Motor neuron (in vitro differentiated cells): ENCODE measurements at regions not wholly inside any gene's neighbourhood (a gene's known extent, or its start where the extent isn't known, plus 50 kb on each side); places are given as distances from the start of the nearest gene placed in this dataset.
"Not testable (repeated sequence)": the region's sequence is repeated elsewhere in the genome, so short reads cannot be mapped to it uniquely, and the experiment has no call there.

Source experiments
- ATAC-seq, 8 experiments: fragments of 200-7000 bp; cut with Tn5 transposase; replicated peaks in 6 of 8; 2 replicates each; pipeline ENCODE4 v1.8.0; 2021; ENCODE audit warnings: mild to moderate bottlenecking in 8 of 8, moderate library complexity in 8 of 8
- H3K27ac ChIP-seq, 2 donors: fragments of 250-450 bp; sonication (Bioruptor Pico); 2 replicates each; pipeline ENCODE4 v1.9.0; 2021; ENCODE audit warnings: antibody characterized with exemption in 2 of 2, mild to moderate bottlenecking in 2 of 2, moderate library complexity in 1 of 2
- H3K4me1 ChIP-seq, 2 donors: fragments of 250-450 bp; sonication (Bioruptor Pico); replicated peaks in 1 of 2; 2 replicates each; pipeline ENCODE4 v1.6.1; 2021; ENCODE audit warnings: antibody characterized with exemption in 2 of 2, mild to moderate bottlenecking in 2 of 2, moderate library complexity in 1 of 2
- H3K4me3 ChIP-seq, 5 donors: fragments of 250-450 bp; sonication (Bioruptor Pico); 2 replicates each; pipeline ENCODE4 v1.9.0; 2021; ENCODE audit warnings: antibody characterized with exemption in 5 of 5, mild to moderate bottlenecking in 5 of 5, moderate library complexity in 4 of 5
- WGBS, 10 experiments: fragments of 450-650 bp; shearing (Covaris generic); methylation state at CpG; one replicate each; pipeline ENCODE4 v1.0.0; 2022; 5-methylcytosine and 5-hydroxymethylcytosine counted together
- in situ Hi-C, 9 experiments: fragments of 400-800 bp; cut with MboI; loops; one replicate each; pipeline ENCODE4 v1.15.0; 2021; ENCODE audit warnings: low sequenced_read_pairs in 9 of 9, low pct_unique_long_range_greater_than_20kb in 2 of 9; ENCODE audit not compliant: unreplicated experiment in 9 of 9

DNA sequence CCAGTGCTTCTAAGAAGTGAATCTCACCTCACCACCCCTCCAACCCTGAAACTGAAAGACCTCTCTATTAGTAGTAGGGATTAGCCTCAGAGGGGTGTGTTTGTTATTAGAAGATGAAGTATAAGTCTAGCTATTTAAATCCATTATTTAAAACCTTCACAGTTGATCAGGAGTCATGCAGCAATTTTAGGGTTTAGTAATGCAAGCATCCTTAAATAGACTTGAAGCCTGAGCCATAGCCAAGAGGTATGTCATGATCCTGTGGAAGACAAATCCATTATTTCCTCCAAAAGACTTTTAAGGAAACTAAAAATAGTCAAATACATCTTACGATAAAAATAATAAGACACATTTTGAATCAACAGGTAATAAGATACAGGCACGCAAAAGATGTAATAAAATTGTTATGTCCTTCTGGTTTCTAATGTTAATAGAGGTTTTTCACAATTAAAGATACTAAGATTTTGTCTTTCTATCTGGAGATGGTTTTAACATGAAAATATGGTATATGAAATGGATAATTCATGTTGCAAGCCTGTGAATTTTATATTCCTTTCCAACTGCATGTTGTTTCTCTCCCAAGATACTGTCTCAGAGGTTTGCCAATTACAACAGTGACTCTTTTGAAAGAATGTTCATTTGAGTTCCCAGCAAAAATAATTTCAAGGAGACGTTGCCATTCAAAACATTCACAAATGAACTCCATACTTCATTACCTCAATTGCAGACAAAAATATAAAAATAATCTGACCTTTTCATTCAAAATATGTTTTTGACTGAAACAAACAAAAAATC is 68.0 kb downstream of the LUZP4 start:
- 29 to 100% (median 71%) methylated on average over 1 to 3 of the region's 3 CpGs; no CpG with 5 or more reads in 5 of the 10 experiments for WGBS, 10 experiments

DNA sequence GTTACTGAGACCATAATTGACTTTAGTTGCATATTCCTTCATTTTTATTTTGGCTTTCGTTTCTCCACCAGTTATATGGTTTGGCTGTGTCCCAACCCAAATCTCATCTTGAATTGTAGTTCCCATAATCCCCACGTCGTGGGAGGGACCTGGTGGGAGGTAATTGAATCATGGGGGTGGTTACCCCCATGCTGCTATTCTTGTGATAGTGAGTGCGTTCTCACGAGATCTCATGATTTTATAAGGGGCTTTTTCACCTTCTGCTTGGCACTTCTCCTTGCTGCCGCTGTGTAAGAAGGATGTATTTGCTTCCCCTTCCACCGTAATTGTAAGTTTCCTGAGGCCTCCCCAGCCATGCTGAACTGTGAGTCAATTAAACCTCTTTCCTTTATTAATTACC is 70.0 kb downstream of the LUZP4 start:
- in situ Hi-C loops, H3K27ac ChIP-seq, ATAC-seq, H3K4me3 ChIP-seq: not testable (repeated sequence)
- H3K4me1 ChIP-seq = peaks cover 10 to 24% of the 10 kb centered on the region in 2 donors
- 70 to 100% (median 89%) methylated on average over 1 to 6 of the region's 7 CpGs; no CpG with 5 or more reads in 6 of the 10 experiments for WGBS, 10 experiments

More for the DNA sequence above, 68.0 kb downstream of the LUZP4 start:
- Histone ChIP-seq H3K4me3 (no peak overlapping the region), H3K27ac (no peak overlapping the region), H3K4me1 (peaks cover under 1 to 5% of the 10 kb centered on the region in 2 donors)
- in situ Hi-C loops = no loop called here
- ATAC-seq = no peak

DNA sequence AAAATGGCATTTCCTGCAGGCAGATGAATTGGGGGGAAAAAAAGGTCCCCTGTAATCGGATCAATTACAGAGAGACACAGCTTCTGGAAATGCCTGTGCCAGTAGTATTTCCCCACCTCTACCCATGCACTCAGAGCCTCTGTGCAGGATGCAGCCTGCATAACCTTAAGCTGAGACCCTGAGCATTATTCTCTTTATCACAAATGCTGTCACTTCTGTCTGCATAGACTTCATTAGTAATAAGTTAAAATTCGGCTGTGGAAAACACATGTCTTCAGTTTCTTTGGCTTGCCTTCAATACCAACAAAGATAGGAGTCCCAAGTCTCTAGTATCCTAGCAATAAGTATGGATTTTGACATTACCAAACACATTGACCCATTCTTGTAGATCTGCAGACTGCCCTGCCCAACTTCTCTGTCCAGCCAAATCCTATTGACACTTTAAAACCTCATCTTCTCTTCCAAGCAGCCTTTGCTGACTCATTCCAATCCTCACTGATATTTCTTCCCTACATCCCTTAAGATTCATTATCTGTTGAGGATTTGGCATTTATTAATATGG is 70.8 kb downstream of the LUZP4 start:
- Histone ChIP-seq H3K27ac (no peak overlapping the region), H3K4me3 (no peak overlapping the region), H3K4me1 (peaks cover 14 to 32% of the 10 kb centered on the region in 2 donors)
- WGBS, 10 experiments = 93% methylated on average over 2 of the region's 2 CpGs; no CpG with 5 or more reads in 9 of the 10 experiments
- in situ Hi-C loops = no loop called here
- ATAC-seq = peak in 1 of 8 experiments; percentile 40

DNA sequence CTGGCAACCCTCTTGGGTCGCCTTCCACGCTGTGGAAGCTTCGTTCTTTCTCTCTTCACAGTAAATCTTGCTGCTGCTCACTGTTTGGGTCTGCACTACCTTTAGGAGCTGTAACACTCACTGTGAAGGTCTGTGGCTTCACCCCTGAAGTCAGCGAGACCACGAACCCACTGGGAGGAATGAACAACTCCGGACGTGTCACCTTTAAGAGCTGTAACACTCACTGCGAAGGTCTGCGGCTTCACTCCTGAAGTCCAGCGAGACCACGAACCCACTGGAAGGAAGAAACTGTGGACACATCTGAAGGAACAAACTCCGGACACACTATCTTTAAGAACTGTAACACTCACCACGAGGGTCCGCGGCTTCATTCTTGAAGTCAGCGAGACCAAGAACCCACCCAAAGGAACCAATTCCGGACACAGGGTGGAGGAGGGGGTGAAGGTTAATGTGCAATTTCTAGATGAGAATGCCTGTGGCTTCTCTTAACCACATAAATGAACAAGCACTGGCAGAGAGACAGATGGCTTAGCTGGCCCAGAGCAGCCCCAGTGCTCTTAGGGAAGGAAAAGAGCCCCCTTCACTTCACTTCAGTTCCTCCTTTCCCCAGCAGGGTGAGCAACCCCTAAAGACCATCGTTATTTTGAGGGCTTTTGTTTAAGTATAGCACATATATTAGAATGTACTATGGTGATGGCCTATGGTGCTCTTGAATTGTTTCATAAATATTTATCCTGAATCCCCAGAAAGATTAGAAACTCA is 73.0 kb downstream of the LUZP4 start:
- Histone ChIP-seq H3K4me3 (no peak overlapping the region), H3K4me1 (peaks cover 14 to 40% of the 10 kb centered on the region in 2 donors), H3K27ac (peak overlapping the region in 1 of 2 donors; percentile 56)
- whole genome bisulfite sequencing, 10 experiments = 20 to 98% (median 79%) methylated on average over 2 to 10 of the region's 18 CpGs; no CpG with 5 or more reads in 4 of the 10 experiments
- ATAC-seq = no peak
- in situ Hi-C loops = no loop called here

DNA sequence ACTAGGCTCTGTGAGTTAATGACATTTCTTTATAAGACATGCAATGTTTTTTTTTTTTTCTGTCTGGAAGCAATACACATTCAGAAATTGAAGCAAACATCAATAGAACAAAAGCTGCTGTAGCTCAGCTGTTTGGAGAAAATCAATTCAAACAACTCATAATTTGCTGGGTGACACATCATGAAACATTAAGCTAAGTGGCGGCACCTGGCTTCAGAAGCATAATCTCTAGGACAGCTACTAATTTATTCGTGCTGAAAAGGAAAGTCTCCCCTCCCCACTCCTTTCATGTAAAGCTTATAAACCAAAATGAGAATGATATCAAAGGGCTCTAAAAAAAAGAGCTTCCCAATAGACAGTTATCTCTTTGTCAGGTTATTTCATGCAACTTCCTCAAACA is 73.9 kb downstream of the LUZP4 start:
- 20 to 49% (median 34%) methylated on average over 1 to 2 of the region's 2 CpGs; no CpG with 5 or more reads in 4 of the 10 experiments for WGBS, 10 experiments
- no peak overlapping the region for H3K4me3 ChIP-seq
- H3K27ac ChIP-seq = peak overlapping the region; percentile 59 to 66
- in situ Hi-C loops = no loop called here
- peaks cover 14 to 49% of the 10 kb centered on the region in 2 donors for H3K4me1 ChIP-seq
- ATAC-seq = peak in 5 of 8 experiments; percentile 59 to 81 (median 60)

DNA sequence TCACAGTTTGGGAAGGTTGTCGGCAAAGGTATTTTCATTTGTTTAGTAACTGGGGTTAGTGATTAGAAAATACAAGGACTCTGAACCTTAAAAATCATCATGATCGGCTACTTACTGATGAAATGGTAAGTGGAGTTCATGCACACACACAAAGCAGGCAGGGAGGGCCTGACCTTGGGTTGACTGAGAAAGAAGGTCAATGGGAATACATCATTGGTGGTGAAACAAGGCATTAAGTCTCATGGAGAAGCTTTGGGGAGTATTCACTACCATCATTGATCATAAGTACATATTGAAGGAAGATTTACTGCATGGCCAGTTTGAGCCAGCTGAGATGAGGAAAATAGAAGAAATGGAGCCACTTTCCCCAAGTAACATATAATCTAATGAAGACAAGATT is 74.4 kb downstream of the LUZP4 start:
- WGBS, 10 experiments = 48 to 100% (median 80%) methylated on average over 1 to 2 of the region's 2 CpGs; no CpG with 5 or more reads in 6 of the 10 experiments
- Histone ChIP-seq H3K4me3 (no peak overlapping the region), H3K4me1 (peaks cover 14 to 54% of the 10 kb centered on the region in 2 donors), H3K27ac (peak overlapping the region; percentile 59 to 66)
- peak in 4 of 8 experiments; percentile 37 to 63 (median 57) for ATAC-seq
- in situ Hi-C loops = no loop called here

DNA sequence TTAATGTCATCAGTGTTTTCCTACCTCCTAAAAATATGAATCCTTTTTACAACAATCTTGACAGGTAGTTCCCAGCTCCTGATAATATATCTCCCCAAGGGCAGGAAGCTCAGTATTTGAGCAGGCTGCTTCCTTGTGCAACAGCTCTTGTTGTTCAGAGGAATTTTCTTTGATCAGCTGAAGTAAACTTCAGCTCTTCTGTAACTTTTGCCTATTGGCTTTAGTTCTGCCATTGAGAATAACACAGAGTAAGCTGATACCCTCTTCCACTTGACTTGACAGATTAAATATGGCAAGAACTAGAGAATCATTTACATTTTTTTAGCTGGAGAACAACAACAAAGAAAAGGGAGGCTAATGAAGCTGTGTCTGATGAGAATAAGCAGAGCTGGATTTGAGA is 75.2 kb downstream of the LUZP4 start:
- peak in 1 of 8 experiments; percentile 8 for ATAC-seq
- H3K4me3 ChIP-seq = no peak overlapping the region
- in situ Hi-C loops = no loop called here
- H3K4me1 ChIP-seq = peaks cover 14 to 54% of the 10 kb centered on the region in 2 donors
- H3K27ac ChIP-seq = no peak overlapping the region

DNA sequence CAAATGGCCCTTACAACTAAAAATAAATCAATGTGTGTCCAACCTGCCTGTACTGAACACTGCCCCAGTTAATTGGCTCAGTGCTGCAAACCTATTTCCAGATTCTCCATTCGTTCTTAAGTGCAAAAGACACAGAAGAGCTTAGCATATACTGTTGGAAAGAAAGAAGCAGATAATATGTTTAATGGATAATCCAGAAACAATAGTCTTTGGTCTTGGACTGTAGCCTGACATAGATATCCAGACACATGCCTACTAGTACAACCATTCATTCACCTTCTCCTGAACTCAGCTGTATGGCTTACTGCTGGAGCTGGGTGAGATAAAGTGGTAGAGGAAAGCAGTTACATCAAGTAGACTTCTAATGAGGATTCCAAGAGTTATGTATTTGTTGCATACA is 77.0 kb downstream of the LUZP4 start:
- peaks cover 14 to 54% of the 10 kb centered on the region in 2 donors for H3K4me1 ChIP-seq
- peak in 1 of 8 experiments; percentile 63 for ATAC-seq
- in situ Hi-C loops = no loop called here
- no peak overlapping the region for H3K4me3 ChIP-seq
- H3K27ac ChIP-seq = no peak overlapping the region
- WGBS, 10 experiments = 0% methylated on average over 1 of the region's 1 CpG; no CpG with 5 or more reads in 7 of the 10 experiments

DNA sequence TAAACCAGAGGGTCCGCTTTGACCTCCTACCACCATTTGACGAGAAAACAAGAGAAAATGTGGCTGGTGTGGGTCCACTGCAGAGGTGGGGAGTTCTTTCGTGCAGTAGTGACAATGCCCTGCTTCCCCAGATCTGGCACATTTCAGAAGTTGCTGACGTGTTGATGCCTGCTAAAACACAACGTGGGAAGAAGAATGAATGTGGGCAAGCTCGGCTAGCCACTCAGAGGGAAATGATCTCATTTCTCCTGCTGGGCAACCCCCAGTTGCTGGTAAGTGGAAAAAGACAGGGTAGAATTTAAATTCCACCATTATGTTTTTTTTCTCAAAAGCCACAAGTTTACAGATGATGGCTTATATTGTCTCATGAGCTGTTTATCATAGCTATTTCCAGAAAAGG is 77.9 kb downstream of the LUZP4 start:
- Histone ChIP-seq H3K4me3 (no peak overlapping the region), H3K27ac (no peak overlapping the region), H3K4me1 (peaks cover 20 to 56% of the 10 kb centered on the region in 2 donors)
- in situ Hi-C loops = no loop called here
- no peak for ATAC-seq
- WGBS, 10 experiments = 0 to 73% (median 35%) methylated on average over 1 to 5 of the region's 6 CpGs; no CpG with 5 or more reads in 6 of the 10 experiments

DNA sequence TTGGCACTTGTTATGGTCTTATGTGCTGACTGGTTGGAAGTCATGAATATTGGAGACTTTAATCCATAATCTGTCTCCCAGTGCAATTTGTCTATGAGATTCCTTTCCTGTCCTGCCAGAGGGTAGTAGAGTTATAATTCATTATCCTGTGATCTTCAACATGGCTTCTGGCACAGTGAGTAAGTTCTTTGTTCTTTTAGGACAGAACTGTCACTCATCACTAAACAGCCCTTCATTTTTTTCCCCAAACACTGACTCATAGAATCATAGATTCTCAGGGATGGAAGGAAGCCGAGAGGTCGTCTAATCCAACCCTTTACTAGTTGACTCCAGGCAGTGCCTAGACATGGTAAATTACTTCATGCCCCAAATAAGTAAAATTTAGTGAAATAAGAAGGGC is 78.4 kb downstream of the LUZP4 start:
- peak in 3 of 8 experiments; percentile 18 to 25 (median 18) for ATAC-seq
- no peak overlapping the region for H3K4me3 ChIP-seq
- H3K27ac ChIP-seq = no peak overlapping the region
- 40 to 81% methylated on average over 1 to 2 of the region's 2 CpGs; no CpG with 5 or more reads in 8 of the 10 experiments for WGBS, 10 experiments
- in situ Hi-C loops = no loop called here
- H3K4me1 ChIP-seq = peaks cover 16 to 55% of the 10 kb centered on the region in 2 donors

DNA sequence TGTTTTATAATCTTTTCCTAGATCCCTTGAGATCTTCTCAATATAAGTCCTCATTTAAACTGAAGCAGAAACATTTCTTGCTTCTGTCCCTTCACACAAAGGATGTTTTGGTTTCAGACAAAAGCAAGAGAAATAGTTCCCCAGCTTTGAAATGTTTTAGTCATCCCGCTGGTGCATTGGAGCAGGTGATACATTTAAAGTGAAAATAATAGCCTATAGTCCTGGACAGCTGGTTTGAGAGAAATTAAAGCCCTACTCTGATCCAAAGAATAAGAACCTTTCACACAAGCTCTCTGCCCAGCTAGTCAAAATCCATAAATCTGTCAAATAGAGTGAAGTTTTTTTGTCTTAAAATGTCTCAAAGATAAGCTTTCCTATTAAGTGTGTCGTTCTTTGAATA is 79.4 kb downstream of the LUZP4 start:
- peak in 3 of 8 experiments; percentile 18 to 51 (median 22) for ATAC-seq
- no peak overlapping the region for H3K4me3 ChIP-seq
- WGBS, 10 experiments = 0 to 93% (median 40%) methylated on average over 1 to 2 of the region's 2 CpGs; no CpG with 5 or more reads in 4 of the 10 experiments
- in situ Hi-C loops = no loop called here
- H3K4me1 ChIP-seq = peaks cover 10 to 47% of the 10 kb centered on the region in 2 donors
- H3K27ac ChIP-seq = no peak overlapping the region

DNA sequence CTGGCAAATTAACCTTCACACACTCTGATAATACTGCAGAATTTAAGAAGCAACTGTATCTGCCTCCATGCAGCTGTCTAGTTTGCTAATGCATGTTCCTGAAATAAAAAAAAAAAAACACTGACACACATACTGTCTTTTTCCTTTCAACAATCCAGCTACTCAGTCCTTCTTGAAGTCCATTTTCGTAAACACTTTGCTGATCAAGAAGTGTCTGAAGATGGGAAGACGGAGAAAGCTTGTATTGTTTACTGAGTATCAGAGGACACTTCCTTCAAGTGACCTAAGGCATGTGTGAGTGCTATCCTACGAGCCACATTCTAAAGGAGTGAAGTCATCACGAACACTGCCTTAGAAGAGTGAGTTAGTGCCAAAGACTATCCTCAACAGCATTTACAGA is 82.6 kb downstream of the LUZP4 start:
- no peak overlapping the region for H3K27ac ChIP-seq
- ATAC-seq = peak in 7 of 8 experiments; percentile 42 to 84 (median 64)
- in situ Hi-C loops = no loop called here

DNA sequence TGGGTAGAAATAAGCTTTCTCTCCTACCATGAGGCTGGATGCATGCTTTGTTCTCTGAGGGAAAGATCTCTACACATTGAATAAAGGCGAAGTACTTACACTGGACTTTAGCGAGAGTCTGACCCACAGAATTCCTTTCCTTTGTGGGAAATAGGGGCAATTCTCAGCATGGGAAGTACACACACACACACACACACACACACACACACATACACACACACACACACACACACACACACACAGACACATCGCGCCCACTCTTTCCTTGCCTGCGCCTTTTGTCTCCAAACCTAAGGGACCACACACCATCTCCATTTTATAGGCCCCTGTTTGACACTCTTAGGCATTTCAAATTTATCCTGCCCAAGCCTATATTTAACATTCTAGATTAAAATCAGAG is 83.8 kb downstream of the LUZP4 start:
- H3K27ac ChIP-seq = no peak overlapping the region
- no peak overlapping the region for H3K4me3 ChIP-seq
- in situ Hi-C loops = no loop called here
- no peak for ATAC-seq
- peaks cover 6 to 17% of the 10 kb centered on the region in 2 donors for H3K4me1 ChIP-seq
- 25 to 100% methylated on average over 1 to 2 of the region's 5 CpGs; no CpG with 5 or more reads in 8 of the 10 experiments for WGBS, 10 experiments

More for the DNA sequence above, 82.6 kb downstream of the LUZP4 start:
- Histone ChIP-seq H3K4me1 (peaks cover 6 to 28% of the 10 kb centered on the region in 2 donors), H3K4me3 (no peak overlapping the region)
- WGBS, 10 experiments = 0 to 61% (median 20%) methylated on average over 1 to 4 of the region's 4 CpGs; no CpG with 5 or more reads in 5 of the 10 experiments
